SU-DHL-6 (cell line): ENCODE measurements at regions not wholly inside any gene's neighbourhood (a gene's known extent, or its start where the extent isn't known, plus 50 kb on each side); places are given as distances from the start of the nearest gene placed in this dataset.

Source experiments
- EZH2phosphoT487 ChIP-seq: fragments of 200-600 bp; sonication (generic), shearing (Covaris generic); conservative IDR thresholded peaks from 2 replicates; pipeline ENCODE4 v1.6.1; 2018; ENCODE audit warnings: mild to moderate bottlenecking, antibody characterized with exemption, low read length, moderate library complexity, mixed read lengths
- TF ChIP-seq, protein P1 (sequence below): fragments of 200-600 bp; sonication (generic); IDR thresholded peaks from one replicate; pipeline ENCODE4 v1.5.1; 2017; ENCODE audit warnings: antibody characterized with exemption, mild to moderate bottlenecking, low read length, moderate library complexity; ENCODE audit not compliant: insufficient read depth, poor library complexity, severe bottlenecking

DNA sequence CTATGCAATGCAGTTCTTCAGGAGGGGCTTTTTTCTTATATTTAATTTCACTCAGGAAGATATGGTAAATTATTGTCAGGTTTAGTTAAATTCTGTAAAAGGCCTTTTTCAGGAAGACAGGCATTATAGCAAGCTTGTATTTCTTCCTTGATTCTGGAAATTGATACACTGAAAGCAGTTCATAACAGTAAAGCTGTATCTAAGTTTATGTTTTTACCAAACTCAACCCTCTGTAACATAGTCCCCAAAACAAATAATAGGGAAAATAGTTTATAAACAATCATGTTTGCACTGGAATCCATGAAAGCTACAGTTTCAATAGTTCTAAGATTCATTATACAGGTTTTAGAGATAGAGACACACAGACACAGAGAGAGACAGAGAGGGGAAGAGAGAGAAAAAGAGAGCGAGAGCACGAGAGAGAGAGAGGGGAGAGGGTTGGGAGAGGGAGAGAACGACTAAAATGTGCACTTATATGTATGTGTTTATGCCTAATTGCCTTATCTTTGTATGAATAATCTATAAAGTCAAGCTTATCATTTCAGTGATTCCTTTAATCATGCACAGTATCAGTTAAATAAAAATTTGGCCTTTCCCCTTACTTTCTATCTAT, 454.4 kb downstream of the RFPL4B start:
- TF ChIP-seq EZH2phosphoT487 = no peak
- TF ChIP-seq, protein P1, sequence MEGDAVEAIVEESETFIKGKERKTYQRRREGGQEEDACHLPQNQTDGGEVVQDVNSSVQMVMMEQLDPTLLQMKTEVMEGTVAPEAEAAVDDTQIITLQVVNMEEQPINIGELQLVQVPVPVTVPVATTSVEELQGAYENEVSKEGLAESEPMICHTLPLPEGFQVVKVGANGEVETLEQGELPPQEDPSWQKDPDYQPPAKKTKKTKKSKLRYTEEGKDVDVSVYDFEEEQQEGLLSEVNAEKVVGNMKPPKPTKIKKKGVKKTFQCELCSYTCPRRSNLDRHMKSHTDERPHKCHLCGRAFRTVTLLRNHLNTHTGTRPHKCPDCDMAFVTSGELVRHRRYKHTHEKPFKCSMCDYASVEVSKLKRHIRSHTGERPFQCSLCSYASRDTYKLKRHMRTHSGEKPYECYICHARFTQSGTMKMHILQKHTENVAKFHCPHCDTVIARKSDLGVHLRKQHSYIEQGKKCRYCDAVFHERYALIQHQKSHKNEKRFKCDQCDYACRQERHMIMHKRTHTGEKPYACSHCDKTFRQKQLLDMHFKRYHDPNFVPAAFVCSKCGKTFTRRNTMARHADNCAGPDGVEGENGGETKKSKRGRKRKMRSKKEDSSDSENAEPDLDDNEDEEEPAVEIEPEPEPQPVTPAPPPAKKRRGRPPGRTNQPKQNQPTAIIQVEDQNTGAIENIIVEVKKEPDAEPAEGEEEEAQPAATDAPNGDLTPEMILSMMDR = no peak
